DND-41 (cell line): ENCODE measurements at regions not wholly inside any gene's neighbourhood (a gene's known extent, or its start where the extent isn't known, plus 50 kb on each side); places are given as distances from the start of the nearest gene placed in this dataset.

Source experiments
- EZH2 ChIP-seq: IDR thresholded peaks from 3 replicates; pipeline ENCODE4 v1.6.1; 2012; ENCODE audit warnings: borderline replicate concordance, low read depth, mild to moderate bottlenecking, moderate library complexity, low read length, inconsistent platforms; ENCODE audit not compliant: severe bottlenecking
- TF ChIP-seq, protein P1 (sequence below): IDR thresholded peaks from 2 replicates; pipeline ENCODE4 v1.5.1; 2012; ENCODE audit warnings: borderline replicate concordance, low read length, moderate library complexity, mild to moderate bottlenecking; ENCODE audit not compliant: poor library complexity, severe bottlenecking; ENCODE audit errors: extremely low read depth

DNA sequence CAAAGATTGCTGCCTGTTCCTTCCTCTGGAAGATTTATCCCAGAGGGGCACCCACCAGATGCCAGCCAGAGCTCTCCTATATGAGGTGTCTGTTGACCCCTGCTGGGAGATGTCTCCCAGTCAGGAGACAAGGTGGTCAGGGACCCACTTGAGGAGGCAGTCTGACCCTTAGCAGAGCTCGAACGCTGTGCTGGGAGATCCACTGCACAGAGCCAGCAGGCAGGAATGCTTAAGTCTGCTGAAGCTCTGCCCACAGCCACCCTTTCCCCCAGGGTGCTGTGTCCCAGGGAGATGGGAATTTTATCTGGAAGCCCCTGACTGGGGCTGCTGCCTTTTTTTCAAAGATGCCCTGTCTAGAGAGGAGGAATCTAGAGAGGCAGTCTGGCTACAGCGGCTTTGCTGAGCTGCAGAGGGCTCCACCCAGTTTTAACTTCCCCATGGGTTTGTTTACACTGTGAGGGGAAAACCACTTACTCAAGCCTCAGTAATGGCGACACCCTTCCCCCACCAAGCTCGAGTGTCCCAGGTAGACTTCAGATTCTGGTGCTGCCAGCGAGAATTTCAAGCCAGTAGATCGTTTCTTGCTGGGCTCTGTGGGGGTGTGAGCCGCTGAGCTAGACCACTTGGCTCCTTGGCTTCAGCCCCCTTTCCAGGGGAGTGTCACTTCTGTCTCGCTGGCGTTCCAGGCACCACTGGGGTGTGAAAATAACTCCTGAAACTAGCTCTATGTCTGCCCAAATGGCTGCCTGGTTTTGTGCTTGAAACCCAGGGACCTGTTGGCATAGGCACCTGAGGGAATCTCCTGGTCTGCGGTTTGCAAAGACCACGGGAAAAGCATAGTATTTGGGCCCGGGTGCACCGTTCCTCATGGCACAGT is 51.1 kb upstream of the PDC start:
- TF ChIP-seq, protein P1, sequence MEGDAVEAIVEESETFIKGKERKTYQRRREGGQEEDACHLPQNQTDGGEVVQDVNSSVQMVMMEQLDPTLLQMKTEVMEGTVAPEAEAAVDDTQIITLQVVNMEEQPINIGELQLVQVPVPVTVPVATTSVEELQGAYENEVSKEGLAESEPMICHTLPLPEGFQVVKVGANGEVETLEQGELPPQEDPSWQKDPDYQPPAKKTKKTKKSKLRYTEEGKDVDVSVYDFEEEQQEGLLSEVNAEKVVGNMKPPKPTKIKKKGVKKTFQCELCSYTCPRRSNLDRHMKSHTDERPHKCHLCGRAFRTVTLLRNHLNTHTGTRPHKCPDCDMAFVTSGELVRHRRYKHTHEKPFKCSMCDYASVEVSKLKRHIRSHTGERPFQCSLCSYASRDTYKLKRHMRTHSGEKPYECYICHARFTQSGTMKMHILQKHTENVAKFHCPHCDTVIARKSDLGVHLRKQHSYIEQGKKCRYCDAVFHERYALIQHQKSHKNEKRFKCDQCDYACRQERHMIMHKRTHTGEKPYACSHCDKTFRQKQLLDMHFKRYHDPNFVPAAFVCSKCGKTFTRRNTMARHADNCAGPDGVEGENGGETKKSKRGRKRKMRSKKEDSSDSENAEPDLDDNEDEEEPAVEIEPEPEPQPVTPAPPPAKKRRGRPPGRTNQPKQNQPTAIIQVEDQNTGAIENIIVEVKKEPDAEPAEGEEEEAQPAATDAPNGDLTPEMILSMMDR, result no peak
- TF ChIP-seq EZH2, result no peak
